Esophagus muscularis mucosa (tissue), 4 donors: ENCODE measurements at regions not wholly inside any gene's neighbourhood (a gene's known extent, or its start where the extent isn't known, plus 50 kb on each side); places are given as distances from the start of the nearest gene placed in this dataset.

Experiments used
- DNase-seq: peaks from one replicate; pipeline ENCODE4 v3.0.0-alpha.2; 2017; ENCODE audit errors: extremely low spot score
- H3K27ac ChIP-seq, 4 donors: fragments of 200-600 bp; sonication (generic); replicated peaks in 1 of 4; 1 replicate in 3 of 4; 2 replicates in 1 of 4; pipeline ENCODE4 v1.5.1; 2016 to 2019; ENCODE audit warnings: mild to moderate bottlenecking in 1 of 4
- H3K27me3 ChIP-seq, 4 donors: fragments of 200-600 bp; sonication (generic); one replicate each; pipeline versions ENCODE4 v1.5.1 to v1.6.0; 2016 to 2019
- H3K36me3 ChIP-seq, 4 donors: fragments of 200-600 bp; sonication (generic); one replicate each; pipeline ENCODE4 v1.5.1; 2016 to 2019
- H3K4me1 ChIP-seq, 4 donors: fragments of 200-600 bp; sonication (generic); one replicate each; pipeline ENCODE4 v1.5.1; 2016 to 2019
- H3K4me3 ChIP-seq, 4 donors: fragments of 200-600 bp; sonication (generic); 1 replicate in 2 of 4; 2 replicates in 2 of 4; pipeline ENCODE4 v1.5.1; 2016 to 2019; ENCODE audit warnings: mild to moderate bottlenecking in 4 of 4, moderate library complexity in 1 of 4
- H3K9me3 ChIP-seq, 4 donors: fragments of 200-600 bp; sonication (generic); 1 replicate in 3 of 4; 2 replicates in 1 of 4; pipeline ENCODE4 v1.5.1; 2016 to 2019
- CTCF ChIP-seq, 3 experiments: fragments of 200-600 bp in 2 of 3; fragments of 450-650 bp in 1 of 3; sonication (generic) in 2 of 3; IDR thresholded peaks; one replicate each; pipeline ENCODE4 v1.5.1; 2017 to 2019; ENCODE audit warnings: antibody characterized with exemption in 3 of 3, mild to moderate bottlenecking in 2 of 3, moderate library complexity in 1 of 3
- EP300 ChIP-seq: sonication (generic); formaldehyde crosslinking; IDR thresholded peaks from one replicate; pipeline ENCODE4 v1.6.1; 2017; ENCODE audit warnings: antibody characterized with exemption
- POLR2A ChIP-seq: fragments of 450-650 bp; IDR thresholded peaks from one replicate; pipeline ENCODE4 v1.6.1; 2017; ENCODE audit warnings: antibody characterized with exemption, moderate library complexity, mild to moderate bottlenecking, low read depth
- POLR2AphosphoS5 ChIP-seq, 2 donors: sonication (generic); formaldehyde crosslinking; IDR thresholded peaks; one replicate each; pipeline ENCODE4 v1.6.1; 2017; ENCODE audit warnings: antibody characterized with exemption in 2 of 2
- WGBS: methylation state at CpG from one replicate; pipeline ENCODE4 v1.1.5; 2018; 5-methylcytosine and 5-hydroxymethylcytosine counted together
- intact Hi-C: fragments of 100-400 bp; cut with DNase I; formaldehyde crosslinking; loops from one replicate; pipeline ENCODE4 v1.15.1; 2023

DNA sequence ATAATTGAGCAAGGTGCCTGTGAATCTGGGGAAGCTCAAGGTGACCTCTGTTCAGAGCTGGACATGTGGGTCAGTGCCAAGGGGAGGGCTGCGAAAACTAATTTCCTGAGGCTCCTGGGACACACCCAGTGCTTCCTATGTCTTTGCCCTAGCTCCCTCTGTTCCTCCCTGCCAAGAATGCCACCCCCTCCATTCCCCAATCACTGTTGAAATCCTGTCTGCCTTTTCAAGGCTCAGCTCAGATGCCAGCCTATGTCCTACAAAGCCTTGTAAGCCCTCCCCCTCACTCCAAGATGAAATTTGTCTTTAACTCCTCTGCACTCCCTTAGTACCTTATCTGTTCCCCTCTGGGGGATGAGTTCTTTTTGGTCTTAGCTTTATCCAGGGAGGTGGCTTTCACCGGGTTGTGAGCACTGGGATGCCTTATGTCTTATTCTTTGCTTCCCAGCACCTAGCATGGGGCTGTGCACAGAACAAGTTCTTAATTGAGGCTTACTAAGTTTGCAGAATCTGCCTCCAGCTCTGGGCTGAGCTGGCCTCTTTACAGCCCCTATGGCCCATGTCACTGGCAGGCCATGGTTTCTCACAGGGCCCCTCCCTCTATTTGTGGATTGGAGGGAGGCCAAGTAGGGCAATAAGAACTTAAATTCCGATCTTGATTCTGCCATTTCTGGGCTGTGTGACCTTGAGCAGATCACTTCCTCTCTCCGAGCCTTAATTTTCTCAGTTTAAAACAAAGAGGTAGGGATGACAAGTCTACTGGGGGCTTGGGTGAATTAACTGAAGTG lies 51.5 kb upstream of the EPB41L1 start:
- intact Hi-C loops = no loop called here
- DNase-seq = no peak
- no peaks in the 10 kb centered on the region for H3K9me3 ChIP-seq
- no peaks in the 10 kb centered on the region for H3K36me3 ChIP-seq
- 47% methylated on average over 4 of the region's 4 CpGs for WGBS
- TF ChIP-seq EP300 (no peak), POLR2A (no peak), CTCF (IDR thresholded peaks at IDR 0.05) (no peak), POLR2AphosphoS5 (IDR thresholded peaks at IDR 0.05) (no peak)
- peaks cover 4 to 20% (median 9%) of the 10 kb centered on the region in 4 donors for H3K4me1 ChIP-seq
- H3K27me3 ChIP-seq = no peaks in the 10 kb centered on the region
- no peak overlapping the region for H3K4me3 ChIP-seq
- H3K27ac ChIP-seq = no peak overlapping the region

- H3K4me1 ChIP-seq = peaks cover 0 to 11% (median 6%) of the 10 kb centered on the region in 4 donors
- H3K27ac ChIP-seq = no peak overlapping the region
- DNase-seq = no peak
- 80% methylated on average over 7 of the region's 7 CpGs for WGBS
- H3K27me3 ChIP-seq = no peaks in the 10 kb centered on the region
- H3K4me3 ChIP-seq = no peak overlapping the region
- intact Hi-C loops = no loop called here
- H3K36me3 ChIP-seq = no peaks in the 10 kb centered on the region
- TF ChIP-seq CTCF (IDR thresholded peaks at IDR 0.05) (no peak), EP300 (no peak), POLR2A (no peak), POLR2AphosphoS5 (IDR thresholded peaks at IDR 0.05) (no peak)
- H3K9me3 ChIP-seq = no peaks in the 10 kb centered on the region
Observed at GRCh38 chr20:36104244-36104643, 50.3 kb upstream of the EPB41L1 start.
